Stimulated activated memory B cell treated with anti-CD40 and anti-IgM and Interleukin-4, amounts not matched to agents 10 μg/mL and 1 μg/mL and 100 μg/mL, for 72 hours (primary cell): ENCODE measurements at regions not wholly inside any gene's neighbourhood (a gene's known extent, or its start where the extent isn't known, plus 50 kb on each side); places are given as distances from the start of the nearest gene placed in this dataset.
A peak's percentile ranks its signal among the peaks of the same experiment; 100 is the strongest.

ENCODE experiments used
- ATAC-seq: fragments of 150-1000 bp; cut with Tn5 transposase; 2 replicates; pipeline ENCODE4 v1.10.0; 2021
- H3K27ac Mint-ChIP-seq: one replicate; pipeline ENCODE4 v1.8.0; 2022; ENCODE audit warnings: mild to moderate bottlenecking, mixed read lengths
- H3K27me3 Mint-ChIP-seq: one replicate; pipeline ENCODE4 v1.8.0; 2022; ENCODE audit warnings: mixed read lengths
- H3K36me3 Mint-ChIP-seq: one replicate; pipeline ENCODE4 v1.8.0; 2022; ENCODE audit warnings: mixed read lengths
- H3K4me1 Mint-ChIP-seq: one replicate; pipeline ENCODE4 v1.8.0; 2022; ENCODE audit warnings: mixed read lengths
- H3K4me3 Mint-ChIP-seq: one replicate; pipeline ENCODE4 v1.8.0; 2022; ENCODE audit warnings: mild to moderate bottlenecking, moderate library complexity, mixed read lengths
- H3K9me3 Mint-ChIP-seq: one replicate; pipeline ENCODE4 v1.8.0; 2022; ENCODE audit warnings: mixed read lengths

DNA sequence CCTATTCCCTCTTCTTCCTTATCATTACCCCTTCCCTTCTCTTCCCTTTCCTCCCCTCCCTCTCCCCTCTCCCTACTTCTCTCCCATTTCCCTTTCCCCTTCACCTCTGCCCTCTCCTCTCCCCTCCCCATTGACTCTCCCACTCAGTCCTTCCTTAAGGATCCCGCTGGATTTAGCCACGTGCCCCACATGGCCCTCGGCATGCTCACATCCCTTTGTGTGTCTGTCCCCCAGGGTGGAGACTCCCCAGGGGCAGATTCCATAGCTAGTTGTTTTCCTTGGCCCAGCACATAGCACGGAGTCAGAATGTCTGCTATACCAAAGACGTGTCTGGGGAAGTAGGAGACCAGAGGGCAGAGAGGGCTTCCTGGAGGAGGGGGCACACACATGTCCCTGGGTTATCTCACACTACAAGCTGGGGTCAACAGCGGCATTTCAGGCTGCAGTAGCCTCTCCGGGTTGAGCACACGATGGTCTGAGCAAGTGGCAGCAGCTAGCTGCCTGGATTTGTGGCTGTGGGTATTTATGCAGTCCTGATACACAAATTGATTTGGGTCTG lies 487.0 kb downstream of the TBC1D22A start:
- peaks cover 12% of the 10 kb centered on the region for H3K9me3 Mint-ChIP-seq
- no peaks in the 10 kb centered on the region for H3K36me3 Mint-ChIP-seq
- H3K27me3 Mint-ChIP-seq: peaks cover 38% of the 10 kb centered on the region
- no peaks in the 10 kb centered on the region for H3K4me1 Mint-ChIP-seq
- no peak for ATAC-seq
- H3K4me3 Mint-ChIP-seq: no peak overlapping the region
- H3K27ac Mint-ChIP-seq: no peak overlapping the region

GRCh38 chr22:47248925-47249324 lies 486.5 kb downstream of the TBC1D22A start:
- ATAC-seq: no peak

DNA sequence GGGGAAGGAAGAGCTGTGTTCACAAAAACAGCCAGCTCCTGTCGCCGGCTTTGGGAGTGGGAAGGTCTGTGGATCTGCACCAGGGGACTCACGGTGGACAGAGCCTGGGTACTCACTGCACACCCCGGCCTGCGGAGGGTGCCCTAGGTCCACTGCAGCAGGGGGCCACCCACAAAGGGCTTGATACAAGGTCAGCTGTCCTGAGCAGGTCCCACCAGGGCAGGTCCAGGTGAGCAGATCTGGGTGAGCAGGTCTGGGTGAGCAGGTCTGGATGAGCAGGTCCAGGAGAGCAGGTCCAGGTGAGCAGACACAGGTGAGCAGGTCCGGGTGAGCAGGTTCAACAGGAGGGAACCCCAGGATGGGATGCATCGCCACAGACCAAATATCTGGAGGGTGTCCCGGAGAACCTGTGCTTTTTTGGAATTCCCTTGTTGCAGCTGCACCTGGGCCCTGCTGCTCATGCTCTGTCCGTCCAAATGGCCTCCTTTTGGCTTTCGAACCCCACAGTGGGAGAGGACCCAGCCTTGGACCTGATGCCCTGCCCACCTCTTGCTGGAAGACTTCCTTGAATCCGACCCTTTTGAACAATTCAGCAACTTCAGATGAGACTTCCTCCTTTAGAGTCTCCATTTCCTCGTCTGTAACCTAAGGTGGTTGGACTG lies 485.3 kb downstream of the TBC1D22A start:
- no peak overlapping the region for H3K4me3 Mint-ChIP-seq
- H3K9me3 Mint-ChIP-seq: peaks cover 21% of the 10 kb centered on the region
- peaks cover 46% of the 10 kb centered on the region for H3K27me3 Mint-ChIP-seq
- no peak overlapping the region for H3K27ac Mint-ChIP-seq
- ATAC-seq: peak; percentile 27
- H3K36me3 Mint-ChIP-seq: no peaks in the 10 kb centered on the region
- H3K4me1 Mint-ChIP-seq: no peaks in the 10 kb centered on the region

More at GRCh38 chr22:47248925-47249324, 486.5 kb downstream of the TBC1D22A start:
- Mint-ChIP-seq H3K4me3 (no peak overlapping the region), H3K27me3 (peaks cover 43% of the 10 kb centered on the region), H3K27ac (no peak overlapping the region), H3K4me1 (no peaks in the 10 kb centered on the region), H3K9me3 (peaks cover 14% of the 10 kb centered on the region), H3K36me3 (no peaks in the 10 kb centered on the region)

DNA sequence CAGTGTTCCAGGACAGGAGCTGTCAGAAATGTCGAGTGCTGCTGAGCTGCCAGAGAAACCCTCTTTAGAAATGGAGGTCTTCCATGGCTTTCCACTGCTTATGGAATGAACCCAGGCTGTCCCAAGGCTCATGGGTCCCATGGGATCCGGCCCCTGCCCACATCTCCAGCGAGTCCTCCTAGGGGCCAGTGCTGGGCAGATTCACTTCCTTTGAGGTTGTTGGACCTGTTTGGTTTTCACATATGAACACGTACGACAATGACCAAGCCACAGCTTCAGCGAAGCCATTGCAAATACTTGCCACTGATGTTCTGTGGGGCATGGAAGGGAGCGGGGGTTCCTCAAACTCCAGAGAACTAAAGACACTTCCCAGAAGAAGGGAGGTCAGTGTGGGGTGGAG lies 483.3 kb downstream of the TBC1D22A start:
- peaks cover 46% of the 10 kb centered on the region for H3K27me3 Mint-ChIP-seq
- H3K27ac Mint-ChIP-seq: no peak overlapping the region
- no peaks in the 10 kb centered on the region for H3K36me3 Mint-ChIP-seq
- no peak overlapping the region for H3K4me3 Mint-ChIP-seq
- peaks cover 23% of the 10 kb centered on the region for H3K9me3 Mint-ChIP-seq
- ATAC-seq: no peak
- H3K4me1 Mint-ChIP-seq: no peaks in the 10 kb centered on the region

DNA sequence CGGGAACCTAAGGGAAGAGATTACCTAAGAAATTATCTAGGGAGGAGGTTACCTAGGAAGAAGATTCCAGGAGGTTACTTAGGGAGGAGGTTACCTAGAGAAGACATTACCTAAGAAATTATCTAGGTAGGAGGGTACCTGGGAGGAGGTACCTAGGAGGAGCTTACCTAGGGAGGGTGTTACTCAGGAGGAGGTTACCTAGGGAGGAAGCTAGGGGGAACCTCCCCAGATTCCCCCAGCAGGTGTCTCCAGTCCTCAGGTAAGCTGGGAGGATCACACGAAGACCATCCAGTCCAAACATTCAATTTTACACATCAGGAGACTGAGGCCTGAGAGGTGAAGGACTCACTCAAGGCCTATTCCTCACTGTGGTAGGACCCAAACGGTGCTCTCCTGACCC lies 482.8 kb downstream of the TBC1D22A start:
- ATAC-seq: no peak
- H3K27ac Mint-ChIP-seq: no peak overlapping the region
- peaks cover 23% of the 10 kb centered on the region for H3K9me3 Mint-ChIP-seq
- H3K4me3 Mint-ChIP-seq: no peak overlapping the region
- H3K27me3 Mint-ChIP-seq: peaks cover 46% of the 10 kb centered on the region
- H3K36me3 Mint-ChIP-seq: no peaks in the 10 kb centered on the region
- no peaks in the 10 kb centered on the region for H3K4me1 Mint-ChIP-seq

DNA sequence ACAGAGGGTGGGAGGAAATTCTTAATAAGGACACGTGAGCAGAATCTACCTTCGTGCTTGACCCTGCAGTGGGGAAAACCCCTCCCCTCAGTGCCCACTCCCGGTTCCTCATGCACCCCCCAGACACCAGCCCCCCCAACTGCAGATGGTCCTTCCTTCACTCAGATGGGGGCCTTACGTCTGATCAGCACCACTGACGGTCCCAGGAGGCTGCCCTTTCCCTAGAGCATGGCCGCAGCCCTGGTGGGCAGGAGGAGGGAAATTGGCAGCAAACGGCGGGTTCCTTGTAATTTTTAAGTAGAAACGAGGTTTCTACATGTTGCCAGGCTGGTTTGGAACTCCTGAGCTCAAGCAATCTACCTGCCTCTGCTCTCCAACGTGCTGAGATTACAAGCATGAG lies 477.7 kb downstream of the TBC1D22A start:
- Mint-ChIP-seq H3K36me3 (no peaks in the 10 kb centered on the region), H3K9me3 (peaks cover 11% of the 10 kb centered on the region), H3K4me3 (no peak overlapping the region), H3K27me3 (peaks cover 23% of the 10 kb centered on the region), H3K4me1 (no peaks in the 10 kb centered on the region), H3K27ac (no peak overlapping the region)
- ATAC-seq: no peak

DNA sequence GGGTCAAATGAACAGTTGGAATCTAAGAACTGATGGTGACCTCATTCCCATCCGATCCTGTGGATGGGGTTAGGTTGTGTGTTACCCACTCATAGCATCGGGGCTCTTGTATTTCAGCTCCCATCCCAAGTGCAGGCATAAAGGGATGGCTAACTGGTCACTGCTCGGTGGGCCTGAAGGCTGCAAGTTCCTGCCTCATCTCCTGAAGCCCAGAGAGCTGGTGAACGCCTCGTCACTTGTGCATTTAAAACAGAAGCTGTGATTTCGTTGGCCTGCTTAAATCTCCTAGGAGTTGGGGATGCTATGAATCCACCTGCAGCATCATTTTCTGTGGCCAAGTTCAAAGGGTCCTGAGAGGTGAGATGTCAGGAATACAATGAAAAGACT lies 477.0 kb downstream of the TBC1D22A start:
- Mint-ChIP-seq H3K36me3 (no peaks in the 10 kb centered on the region), H3K9me3 (peaks cover 11% of the 10 kb centered on the region), H3K27me3 (peaks cover 16% of the 10 kb centered on the region), H3K4me3 (no peak overlapping the region), H3K4me1 (no peaks in the 10 kb centered on the region), H3K27ac (no peak overlapping the region)
- no peak for ATAC-seq

DNA sequence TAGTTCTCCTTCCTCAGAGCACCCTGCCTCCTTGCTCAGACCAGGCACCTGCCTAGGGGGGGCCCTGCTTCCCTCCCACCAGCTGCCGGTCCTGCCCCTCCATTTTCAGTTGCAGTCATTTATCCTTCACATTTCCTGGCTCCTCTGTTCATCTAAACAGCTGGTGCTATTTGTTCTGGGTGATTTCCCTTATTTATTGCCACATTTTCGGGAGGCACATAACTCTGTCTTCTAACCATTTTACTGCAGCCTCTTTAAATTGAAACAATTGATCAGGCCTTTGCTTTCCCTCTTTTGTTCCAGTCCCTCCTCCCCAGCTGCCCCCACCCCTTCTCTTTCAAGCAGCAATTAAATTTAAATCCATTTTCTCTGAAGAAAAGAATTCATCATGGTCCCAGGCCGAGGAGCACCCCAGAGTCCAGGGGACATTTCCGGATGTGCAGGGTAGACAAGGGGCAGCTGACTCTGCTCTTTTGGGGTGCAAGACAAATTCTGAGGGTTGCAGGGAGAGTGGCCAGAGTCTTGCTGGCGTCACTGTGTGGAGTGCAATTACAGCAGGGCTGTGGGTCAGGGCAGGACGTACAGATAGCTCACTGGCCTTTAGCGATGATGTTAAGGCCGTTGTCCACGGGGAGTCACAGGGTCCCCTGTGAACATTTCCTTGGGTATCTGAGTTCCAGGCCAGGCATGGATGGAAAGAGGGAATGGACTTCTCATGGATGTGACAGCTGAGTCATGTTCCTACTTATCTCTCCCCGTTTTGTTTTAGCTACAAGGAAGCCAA lies 476.4 kb downstream of the TBC1D22A start:
- Mint-ChIP-seq H3K9me3 (peaks cover 9% of the 10 kb centered on the region), H3K27ac (no peak overlapping the region), H3K4me1 (no peaks in the 10 kb centered on the region), H3K27me3 (peaks cover 10% of the 10 kb centered on the region), H3K4me3 (no peak overlapping the region), H3K36me3 (no peaks in the 10 kb centered on the region)
- ATAC-seq: no peak

DNA sequence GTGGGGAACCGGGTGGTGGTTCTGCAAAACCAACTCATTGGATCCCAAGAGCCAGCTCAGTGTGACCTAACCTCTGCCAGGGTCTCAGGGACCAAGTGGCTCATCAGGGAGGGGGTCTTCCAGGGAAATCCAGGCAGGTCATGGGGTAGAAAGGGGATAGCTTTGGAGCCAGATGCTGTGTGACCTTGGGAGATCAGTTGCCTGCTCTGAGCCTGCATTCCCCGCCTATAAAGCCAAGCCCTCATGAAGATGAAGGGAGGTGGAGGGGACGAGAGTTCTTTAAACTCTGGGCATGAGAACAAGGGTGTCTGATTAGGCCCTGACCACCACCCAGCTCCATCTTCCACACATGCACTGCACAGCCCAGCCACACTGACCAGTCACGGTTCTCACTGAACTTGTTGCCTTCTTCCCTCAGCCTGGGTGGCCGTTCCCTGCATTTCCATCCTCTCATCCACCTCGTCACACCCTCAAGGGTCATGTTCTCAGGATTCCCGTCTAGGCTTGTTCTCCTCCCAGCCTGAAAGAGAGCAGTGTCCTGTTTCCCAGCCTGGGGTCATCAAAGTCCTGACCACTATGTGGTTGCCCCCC lies 475.5 kb downstream of the TBC1D22A start:
- H3K4me3 Mint-ChIP-seq: no peak overlapping the region
- H3K27ac Mint-ChIP-seq: no peak overlapping the region
- peaks cover 9% of the 10 kb centered on the region for H3K9me3 Mint-ChIP-seq
- H3K4me1 Mint-ChIP-seq: no peaks in the 10 kb centered on the region
- H3K27me3 Mint-ChIP-seq: peaks cover 8% of the 10 kb centered on the region
- ATAC-seq: no peak
- H3K36me3 Mint-ChIP-seq: no peaks in the 10 kb centered on the region

DNA sequence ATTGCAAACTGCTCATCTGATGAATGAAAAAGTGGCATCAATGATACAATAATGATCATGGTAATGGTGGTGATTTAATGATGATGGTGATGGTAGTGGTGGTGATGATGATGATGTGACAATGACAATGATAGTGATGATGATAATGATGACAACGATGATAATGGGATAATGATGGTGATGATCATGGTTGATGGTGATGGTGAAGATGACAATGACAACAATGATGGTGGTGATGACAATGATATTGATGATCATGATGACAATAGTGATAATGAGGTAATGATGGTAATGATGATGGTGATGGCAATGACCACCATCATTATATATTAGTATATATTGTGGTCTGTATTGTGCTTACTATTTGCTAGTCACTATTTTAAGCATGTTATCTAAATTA lies 474.3 kb downstream of the TBC1D22A start:
- no peak overlapping the region for H3K4me3 Mint-ChIP-seq
- peaks cover 8% of the 10 kb centered on the region for H3K27me3 Mint-ChIP-seq
- H3K27ac Mint-ChIP-seq: no peak overlapping the region
- ATAC-seq: no peak
- H3K36me3 Mint-ChIP-seq: no peaks in the 10 kb centered on the region
- peaks cover 5% of the 10 kb centered on the region for H3K9me3 Mint-ChIP-seq
- no peaks in the 10 kb centered on the region for H3K4me1 Mint-ChIP-seq

- H3K36me3 Mint-ChIP-seq: no peaks in the 10 kb centered on the region
- peaks cover 5% of the 10 kb centered on the region for H3K9me3 Mint-ChIP-seq
- H3K4me1 Mint-ChIP-seq: no peaks in the 10 kb centered on the region
- ATAC-seq: no peak
- H3K4me3 Mint-ChIP-seq: no peak overlapping the region
- no peak overlapping the region for H3K27ac Mint-ChIP-seq
- H3K27me3 Mint-ChIP-seq: peaks cover 8% of the 10 kb centered on the region
Observed at GRCh38 chr22:47236161-47236560, 473.7 kb downstream of the TBC1D22A start.

- H3K27me3 Mint-ChIP-seq: peaks cover 3% of the 10 kb centered on the region
- no peak for ATAC-seq
- H3K27ac Mint-ChIP-seq: no peak overlapping the region
- peaks cover 5% of the 10 kb centered on the region for H3K9me3 Mint-ChIP-seq
- no peak overlapping the region for H3K4me3 Mint-ChIP-seq
- H3K36me3 Mint-ChIP-seq: no peaks in the 10 kb centered on the region
- H3K4me1 Mint-ChIP-seq: no peaks in the 10 kb centered on the region
Observed at GRCh38 chr22:47233316-47234243, 471.1 kb downstream of the TBC1D22A start.

- no peak for ATAC-seq
- peaks cover 5% of the 10 kb centered on the region for H3K9me3 Mint-ChIP-seq
- no peaks in the 10 kb centered on the region for H3K27me3 Mint-ChIP-seq
- H3K4me3 Mint-ChIP-seq: no peak overlapping the region
- H3K36me3 Mint-ChIP-seq: no peaks in the 10 kb centered on the region
- H3K27ac Mint-ChIP-seq: no peak overlapping the region
- no peaks in the 10 kb centered on the region for H3K4me1 Mint-ChIP-seq
Observed at GRCh38 chr22:47232753-47233152, 470.3 kb downstream of the TBC1D22A start.

DNA sequence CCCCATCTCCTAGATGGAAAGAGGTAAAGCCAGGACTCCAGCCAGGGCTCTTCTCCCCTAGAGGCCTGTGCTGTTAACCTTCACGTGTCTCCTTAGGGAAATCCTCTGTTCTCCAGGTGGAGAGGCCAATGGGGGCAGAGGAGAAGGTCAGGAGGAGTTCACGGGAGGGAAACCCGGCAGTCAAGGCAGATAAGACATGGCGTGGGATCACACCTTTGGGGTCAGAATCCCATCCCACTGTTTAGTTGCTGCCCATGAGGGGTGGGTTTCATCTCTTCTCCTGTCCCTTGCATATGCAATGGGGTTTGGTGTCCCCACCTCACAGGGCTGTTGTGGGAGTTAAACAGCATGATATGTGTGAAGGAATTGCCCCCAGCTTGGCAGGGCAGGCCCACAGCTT lies 469.7 kb downstream of the TBC1D22A start:
- Mint-ChIP-seq H3K27ac (no peak overlapping the region), H3K4me1 (no peaks in the 10 kb centered on the region), H3K4me3 (no peak overlapping the region), H3K27me3 (no peaks in the 10 kb centered on the region), H3K36me3 (no peaks in the 10 kb centered on the region), H3K9me3 (peaks cover 5% of the 10 kb centered on the region)
- ATAC-seq: no peak

DNA sequence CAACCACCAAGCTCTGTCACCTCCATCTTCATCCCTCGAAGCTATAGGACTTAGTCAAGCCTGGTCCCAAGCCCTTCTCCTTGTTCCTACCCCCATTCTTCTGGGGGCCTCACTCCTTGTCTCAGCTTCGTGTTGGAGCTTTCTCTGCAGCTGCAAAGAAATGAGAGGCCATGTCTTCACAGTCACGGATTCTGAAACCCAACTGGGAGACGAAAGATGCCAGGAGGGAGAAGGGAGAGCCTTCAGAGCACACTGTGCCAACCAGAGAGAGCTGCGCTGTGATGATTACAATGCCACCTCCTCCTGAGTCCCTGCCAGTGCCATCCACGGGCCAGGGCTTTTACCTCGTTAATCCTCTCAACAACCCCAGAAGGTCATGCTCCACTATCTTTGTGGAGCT lies 469.3 kb downstream of the TBC1D22A start:
- H3K4me1 Mint-ChIP-seq: no peaks in the 10 kb centered on the region
- H3K36me3 Mint-ChIP-seq: no peaks in the 10 kb centered on the region
- no peaks in the 10 kb centered on the region for H3K27me3 Mint-ChIP-seq
- H3K27ac Mint-ChIP-seq: no peak overlapping the region
- no peak overlapping the region for H3K4me3 Mint-ChIP-seq
- H3K9me3 Mint-ChIP-seq: peaks cover 5% of the 10 kb centered on the region
- ATAC-seq: no peak
